SK-N-SH (cell line): ENCODE measurements at regions not wholly inside any gene's neighbourhood (a gene's known extent, or its start where the extent isn't known, plus 50 kb on each side); places are given as distances from the start of the nearest gene placed in this dataset.

Experiments
- CTCF ChIA-PET: fragments of 300-600, 350-600 bp; formaldehyde crosslinking; extraction: SDS; loops from one replicate; lab custom pipeline; 2021; lab: Yijun Ruan, JAX
- POLR2A ChIA-PET: fragments of 350-600 bp; sonication (Branson Sonifier 250); formaldehyde crosslinking; extraction: SDS; loops from one replicate; lab custom pipeline; 2020; ENCODE audit warnings: antibody characterized with exemption, inconsistent platforms; lab: Yijun Ruan, JAX
- DNase-seq: peaks from one replicate; pipeline ENCODE4 v3.0.0; 2012
- H2AFZ ChIP-seq: fragments of 200-600 bp; sonication (generic); 2 replicates; pipeline ENCODE4 v1.8.1; 2016; ENCODE audit warnings: antibody characterized with exemption, mild to moderate bottlenecking, low read depth
- H3F3A ChIP-seq: fragments of 200-600 bp; sonication (generic); replicated peaks from 2 replicates; pipeline ENCODE3; 2016; ENCODE audit warnings: antibody characterized with exemption, mild to moderate bottlenecking; ENCODE audit not compliant: insufficient read depth
- H3K27ac ChIP-seq, 2 experiments: fragments of 200-500 bp in 1 of 2; fragments of 200-600 bp in 1 of 2; sonication (Bioruptor generic) in 1 of 2; sonication (generic), shearing (Covaris generic) in 1 of 2; 2 replicates each; pipeline versions ENCODE4 v1.5.1 to v1.6.1; 2014 to 2016; ENCODE audit warnings: low read depth in 2 of 2, inconsistent platforms in 1 of 2, low read length in 1 of 2, mild to moderate bottlenecking in 1 of 2, mixed read lengths in 1 of 2
- H3K27me3 ChIP-seq: fragments of 200-600 bp; sonication (generic), shearing (Covaris generic); 2 replicates; pipeline ENCODE4 v1.6.1; 2016; ENCODE audit warnings: mixed run types; ENCODE audit not compliant: insufficient read depth
- H3K36me3 ChIP-seq, 2 experiments: fragments of 200-500 bp in 1 of 2; fragments of 200-600 bp in 1 of 2; sonication (Bioruptor generic) in 1 of 2; sonication (generic) in 1 of 2; replicated peaks in 1 of 2; 2 replicates each; pipeline versions ENCODE3 to v1.5.1; 2014 to 2016; ENCODE audit warnings: low read length in 1 of 2, mild to moderate bottlenecking in 1 of 2; ENCODE audit not compliant: insufficient read depth in 2 of 2, control insufficient read depth in 1 of 2
- H3K4me1 ChIP-seq, 2 experiments: fragments of 200-500 bp in 1 of 2; fragments of 200-600 bp in 1 of 2; sonication (Bioruptor generic) in 1 of 2; sonication (generic), shearing (Covaris generic) in 1 of 2; 2 replicates each; pipeline versions ENCODE4 v1.5.1 to v1.6.1; 2014 to 2016; ENCODE audit warnings: low read depth in 1 of 2, low read length in 1 of 2, mixed run types in 1 of 2; ENCODE audit not compliant: insufficient read depth in 2 of 2, control insufficient read depth in 1 of 2
- H3K4me2 ChIP-seq: fragments of 200-600 bp; sonication (generic), shearing (Covaris generic); 2 replicates; pipeline ENCODE4 v1.6.1; 2017; ENCODE audit warnings: mixed run types
- H3K4me3 ChIP-seq, 2 experiments: fragments of 200-500 bp in 1 of 2; fragments of 200-600 bp in 1 of 2; sonication (Bioruptor generic) in 1 of 2; sonication (generic), shearing (Covaris generic) in 1 of 2; 2 replicates each; pipeline versions ENCODE4 v1.5.1 to v1.8.1; 2014 to 2016; ENCODE audit warnings: low read depth in 2 of 2, inconsistent platforms in 1 of 2, low read length in 1 of 2, mild to moderate bottlenecking in 1 of 2, mixed read lengths in 1 of 2, moderate library complexity in 1 of 2
- H3K79me2 ChIP-seq: fragments of 200-600 bp; sonication (generic); 2 replicates; pipeline ENCODE4 v1.8.1; 2017; ENCODE audit warnings: mild to moderate bottlenecking; ENCODE audit not compliant: insufficient read depth
- H3K9ac ChIP-seq: fragments of 200-600 bp; sonication (generic); 2 replicates; pipeline ENCODE4 v1.6.1; 2017; ENCODE audit warnings: mixed run types
- H3K9me2 ChIP-seq: fragments of 200-600 bp; sonication (generic); 2 replicates; pipeline ENCODE4 v1.6.1; 2017; ENCODE audit warnings: mixed run types
- H3K9me3 ChIP-seq: fragments of 200-600 bp; sonication (generic); 2 replicates; pipeline ENCODE4 v1.6.1; 2017; ENCODE audit warnings: mixed run types, mild to moderate bottlenecking, moderate library complexity
- H4K20me1 ChIP-seq: fragments of 200-600 bp; sonication (generic); 2 replicates; pipeline ENCODE4 v1.6.1; 2017; ENCODE audit warnings: mild to moderate bottlenecking, mixed run types; ENCODE audit not compliant: insufficient read depth
- ELF1 ChIP-seq: IDR thresholded peaks from 2 replicates; pipeline ENCODE4 v1.4.0; 2012
- FOXJ3 ChIP-seq: sonication (generic); formaldehyde crosslinking; IDR thresholded peaks from 2 replicates; pipeline ENCODE4 v1.5.1; 2020; ENCODE audit warnings: mild to moderate bottlenecking, missing genetic modification reagents
- FOXM1 ChIP-seq: IDR thresholded peaks from 2 replicates; pipeline ENCODE4 v1.4.0; 2012; ENCODE audit warnings: low read depth, mild to moderate bottlenecking
- IRF3 ChIP-seq: fragments of 150-350 bp; IDR thresholded peaks from 2 replicates; pipeline ENCODE4 v1.6.1; 2016; ENCODE audit warnings: mild to moderate bottlenecking, low read depth, low read length
- JUND ChIP-seq: IDR thresholded peaks from 2 replicates; pipeline ENCODE4 v1.4.0; 2012
- MAX ChIP-seq: IDR thresholded peaks from 2 replicates; pipeline ENCODE4 v1.4.0; 2012; ENCODE audit warnings: low read depth
- NFIC ChIP-seq: IDR thresholded peaks from 2 replicates; pipeline ENCODE4 v1.4.0; 2012; ENCODE audit warnings: borderline replicate concordance
- NRF1 ChIP-seq: IDR thresholded peaks from 2 replicates; pipeline ENCODE4 v1.6.1; 2012; ENCODE audit warnings: low read depth, mild to moderate bottlenecking, low read length
- PBX3 ChIP-seq: IDR thresholded peaks from 2 replicates; pipeline ENCODE4; 2012
- RAD21 ChIP-seq: IDR thresholded peaks from 2 replicates; pipeline ENCODE4 v1.6.1; 2012; ENCODE audit warnings: mild to moderate bottlenecking, low read length
- REST ChIP-seq: IDR thresholded peaks from 2 replicates; pipeline ENCODE4 v1.6.1; 2012; ENCODE audit warnings: mild to moderate bottlenecking, low read depth, low read length, moderate library complexity
- RFX5 ChIP-seq: IDR thresholded peaks from 2 replicates; pipeline ENCODE4 v1.6.1; 2012; ENCODE audit warnings: mild to moderate bottlenecking, improper control_type of control experiment, low read length
- RXRA ChIP-seq: IDR thresholded peaks from 2 replicates; pipeline ENCODE4 v1.4.0; 2012; ENCODE audit warnings: low read depth, mild to moderate bottlenecking, borderline replicate concordance
- TEAD4 ChIP-seq: IDR thresholded peaks from 2 replicates; pipeline ENCODE4 v1.4.0; 2012; ENCODE audit warnings: mild to moderate bottlenecking, borderline replicate concordance; ENCODE audit not compliant: insufficient read depth
- USF1 ChIP-seq: IDR thresholded peaks from 2 replicates; pipeline ENCODE4 v1.4.0; 2012; ENCODE audit warnings: low read depth, borderline replicate concordance
- USF2 ChIP-seq: fragments of 150-350 bp; IDR thresholded peaks from 2 replicates; pipeline ENCODE4 v1.6.1; 2017; ENCODE audit warnings: antibody characterized with exemption, low read length, low read depth, borderline replicate concordance
- YY1 ChIP-seq: IDR thresholded peaks from 2 replicates; pipeline ENCODE4 v1.4.0; 2012; ENCODE audit warnings: low read depth, mild to moderate bottlenecking
- WGBS: methylation state at CpG from one replicate; pipeline ENCODE4 v1.1.6; 2017; ENCODE audit warnings: low lambda C conversion rate; 5-methylcytosine and 5-hydroxymethylcytosine counted together

- H3F3A ChIP-seq = no peaks in the 10 kb centered on the region
- 0 out of 2 replicates have a peak, but pooled peaks cover 4% of the 10 kb centered on the region for H3K27me3 ChIP-seq
- DNase-seq = no peak
- POLR2A ChIA-PET = no interaction called here
- H4K20me1 ChIP-seq = no peaks in the 10 kb centered on the region
- H3K36me3 ChIP-seq = no peaks in the 10 kb centered on the region
- CTCF ChIA-PET = interaction anchor here (0.7 to 4.6 kb wide), 3 partner anchors 11 to 30 kb away, joined by 3 to 40 read pairs (median 6); no protein-coding TSS in a partner anchor
- H3K4me3 ChIP-seq = no peak overlapping the region
- H3K4me1 ChIP-seq = peaks cover 6 to 19% of the 10 kb centered on the region in 2 experiments; a peak in 2 of 4 replicates
- H3K9me2 ChIP-seq = no peaks in the 10 kb centered on the region
- no peak overlapping the region for H3K27ac ChIP-seq
- H3K9ac ChIP-seq = no peak overlapping the region
- WGBS = 71% methylated on average over 8 of the region's 9 CpGs
- no peak overlapping the region for H3K4me2 ChIP-seq
- TF ChIP-seq RAD21 = no peak
- no peak for TF ChIP-seq IRF3
- no peak for TF ChIP-seq ELF1
- TF ChIP-seq YY1 = no peak
- no peak for TF ChIP-seq JUND
- no peak for TF ChIP-seq NRF1
- no peak for TF ChIP-seq USF1
- TF ChIP-seq RXRA = no peak
- no peak for TF ChIP-seq TEAD4
- no peak for TF ChIP-seq RFX5
- TF ChIP-seq REST = no peak
- TF ChIP-seq FOXM1 = no peak
- TF ChIP-seq FOXJ3 (CRISPR knock-in tag) = no peak
- TF ChIP-seq PBX3 = no peak
- TF ChIP-seq MAX = no peak
- no peak for TF ChIP-seq USF2
- no peak for TF ChIP-seq NFIC
- no peaks in the 10 kb centered on the region for H3K9me3 ChIP-seq
- no peaks in the 10 kb centered on the region for H3K79me2 ChIP-seq
- H2AFZ ChIP-seq = no peak overlapping the region
These were observed 62.1 kb upstream of the LMO1 start for GRCh38 chr11:8325591-8326304.
